ENCODE measurements at regions not wholly inside any gene's neighbourhood (a gene's known extent, or its start where the extent isn't known, plus 50 kb on each side); places are given as distances from the start of the nearest gene placed in this dataset.
"Not testable (repeated sequence)": the region's sequence is repeated elsewhere in the genome, so short reads cannot be mapped to it uniquely, and the experiment has no call there.

DNA sequence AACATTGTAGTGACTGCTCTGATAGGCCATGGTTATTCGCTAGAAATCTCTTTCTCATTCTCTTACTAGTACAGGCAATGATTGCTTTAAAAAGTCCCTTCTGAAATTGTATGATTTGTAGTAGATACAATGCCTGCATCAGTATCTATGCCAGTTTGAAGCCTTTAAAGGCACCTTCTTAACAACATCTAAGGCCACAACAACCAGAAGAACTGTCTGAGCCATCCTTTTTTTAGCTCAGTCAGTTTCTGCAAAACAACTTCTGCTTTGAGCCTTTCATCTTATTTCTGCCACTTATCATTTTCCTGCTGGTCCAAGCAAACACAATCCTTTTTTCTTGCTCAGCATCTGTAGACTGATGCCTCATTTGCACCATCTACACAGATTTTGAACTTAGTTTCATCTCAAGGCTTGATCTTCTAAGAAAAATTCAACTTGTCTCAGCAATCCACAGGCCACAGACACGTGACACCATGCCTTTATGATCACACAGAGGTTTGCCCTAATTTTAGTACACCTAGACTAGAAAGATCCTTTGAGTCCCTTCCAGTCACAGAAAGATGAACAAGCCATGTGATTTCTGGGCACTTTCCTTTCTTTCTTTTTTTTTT, 106.1 kb downstream of the DDX11 start:
- TF ChIP-seq, protein P1, sequence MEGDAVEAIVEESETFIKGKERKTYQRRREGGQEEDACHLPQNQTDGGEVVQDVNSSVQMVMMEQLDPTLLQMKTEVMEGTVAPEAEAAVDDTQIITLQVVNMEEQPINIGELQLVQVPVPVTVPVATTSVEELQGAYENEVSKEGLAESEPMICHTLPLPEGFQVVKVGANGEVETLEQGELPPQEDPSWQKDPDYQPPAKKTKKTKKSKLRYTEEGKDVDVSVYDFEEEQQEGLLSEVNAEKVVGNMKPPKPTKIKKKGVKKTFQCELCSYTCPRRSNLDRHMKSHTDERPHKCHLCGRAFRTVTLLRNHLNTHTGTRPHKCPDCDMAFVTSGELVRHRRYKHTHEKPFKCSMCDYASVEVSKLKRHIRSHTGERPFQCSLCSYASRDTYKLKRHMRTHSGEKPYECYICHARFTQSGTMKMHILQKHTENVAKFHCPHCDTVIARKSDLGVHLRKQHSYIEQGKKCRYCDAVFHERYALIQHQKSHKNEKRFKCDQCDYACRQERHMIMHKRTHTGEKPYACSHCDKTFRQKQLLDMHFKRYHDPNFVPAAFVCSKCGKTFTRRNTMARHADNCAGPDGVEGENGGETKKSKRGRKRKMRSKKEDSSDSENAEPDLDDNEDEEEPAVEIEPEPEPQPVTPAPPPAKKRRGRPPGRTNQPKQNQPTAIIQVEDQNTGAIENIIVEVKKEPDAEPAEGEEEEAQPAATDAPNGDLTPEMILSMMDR (conservative IDR thresholded peaks at IDR 0.05 in 1 of 2, IDR thresholded peaks at IDR 0.05 in 1 of 2; ENCODE audit: extremely low read depth in 1 of 2, insufficient read depth in 1 of 2, low read depth in 1 of 2, low read length in 2 of 2): not testable (repeated sequence)
- not testable (repeated sequence) for TF ChIP-seq EZH2 (IDR thresholded peaks at IDR 0.05; ENCODE audit: borderline replicate concordance, low read length)

Measured in mammary epithelial cell (primary cell).